ENCODE measurements at regions not wholly inside any gene's neighbourhood (a gene's known extent, or its start where the extent isn't known, plus 50 kb on each side); places are given as distances from the start of the nearest gene placed in this dataset.
"Not testable (repeated sequence)": the region's sequence is repeated elsewhere in the genome, so short reads cannot be mapped to it uniquely, and the experiment has no call there.

DNA sequence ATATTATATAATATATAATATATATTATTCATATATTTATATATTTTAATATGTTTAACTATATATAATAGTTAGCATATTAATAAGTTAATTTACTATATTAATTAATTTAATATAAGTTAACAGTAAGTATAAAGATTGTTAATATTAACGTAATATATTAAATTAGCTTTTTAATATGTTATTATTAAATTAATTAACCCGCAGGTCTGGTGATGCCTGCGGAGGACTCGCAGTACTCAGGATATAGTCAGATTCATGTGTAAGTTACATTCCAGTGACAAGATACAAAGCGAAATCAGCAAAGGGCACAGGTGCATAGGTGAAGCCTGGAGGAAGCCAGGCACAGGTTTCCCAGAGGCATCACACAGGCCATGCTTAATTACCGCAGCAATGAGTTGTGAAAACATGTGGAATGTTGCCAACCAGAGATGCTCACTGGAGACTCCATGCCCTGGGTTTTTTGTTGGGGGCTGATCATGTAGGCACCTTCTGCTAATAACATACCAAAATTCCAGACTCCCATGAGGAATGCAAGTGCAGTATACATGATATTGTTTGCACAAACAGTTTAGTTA is 130.4 kb upstream of the MPHOSPH6 start:
- Mint-ChIP-seq H3K9me3 (no peaks in the 10 kb centered on the region), H3K4me1 (ENCODE audit: low read depth) (no peaks in the 10 kb centered on the region), H3K27me3 (ENCODE audit: low read depth) (peaks cover 7% of the 10 kb centered on the region), H3K4me3 (no peak overlapping the region), H3K36me3 (ENCODE audit: insufficient read depth) (no peaks in the 10 kb centered on the region)
- ATAC-seq (no peak), DNase-seq (no peak)

DNA sequence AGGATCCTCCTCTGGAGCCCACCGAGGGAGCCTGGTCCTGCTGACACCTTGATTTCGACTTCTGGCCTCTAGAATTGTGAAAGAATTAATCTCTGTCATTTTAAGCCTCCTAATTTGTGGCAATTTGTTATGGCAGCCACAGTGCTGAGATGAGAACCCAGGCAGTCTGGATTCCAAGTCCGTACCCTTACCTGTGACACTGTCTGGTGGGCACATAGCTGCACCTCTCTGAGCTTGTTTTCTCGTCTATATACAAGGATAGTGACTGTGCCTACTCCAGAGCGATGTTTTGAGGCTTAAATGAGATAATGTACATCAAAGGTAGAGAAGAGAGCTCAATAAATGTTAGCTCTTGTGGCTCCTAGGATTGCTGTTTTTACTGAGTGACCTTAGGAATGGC is 128.4 kb upstream of the MPHOSPH6 start:
- Mint-ChIP-seq H3K4me3 (no peak overlapping the region), H3K36me3 (ENCODE audit: insufficient read depth) (no peaks in the 10 kb centered on the region), H3K27me3 (ENCODE audit: low read depth) (peaks cover 10% of the 10 kb centered on the region), H3K4me1 (ENCODE audit: low read depth) (no peaks in the 10 kb centered on the region), H3K9me3 (no peaks in the 10 kb centered on the region)
- no peak for DNase-seq
- ATAC-seq = no peak

DNA sequence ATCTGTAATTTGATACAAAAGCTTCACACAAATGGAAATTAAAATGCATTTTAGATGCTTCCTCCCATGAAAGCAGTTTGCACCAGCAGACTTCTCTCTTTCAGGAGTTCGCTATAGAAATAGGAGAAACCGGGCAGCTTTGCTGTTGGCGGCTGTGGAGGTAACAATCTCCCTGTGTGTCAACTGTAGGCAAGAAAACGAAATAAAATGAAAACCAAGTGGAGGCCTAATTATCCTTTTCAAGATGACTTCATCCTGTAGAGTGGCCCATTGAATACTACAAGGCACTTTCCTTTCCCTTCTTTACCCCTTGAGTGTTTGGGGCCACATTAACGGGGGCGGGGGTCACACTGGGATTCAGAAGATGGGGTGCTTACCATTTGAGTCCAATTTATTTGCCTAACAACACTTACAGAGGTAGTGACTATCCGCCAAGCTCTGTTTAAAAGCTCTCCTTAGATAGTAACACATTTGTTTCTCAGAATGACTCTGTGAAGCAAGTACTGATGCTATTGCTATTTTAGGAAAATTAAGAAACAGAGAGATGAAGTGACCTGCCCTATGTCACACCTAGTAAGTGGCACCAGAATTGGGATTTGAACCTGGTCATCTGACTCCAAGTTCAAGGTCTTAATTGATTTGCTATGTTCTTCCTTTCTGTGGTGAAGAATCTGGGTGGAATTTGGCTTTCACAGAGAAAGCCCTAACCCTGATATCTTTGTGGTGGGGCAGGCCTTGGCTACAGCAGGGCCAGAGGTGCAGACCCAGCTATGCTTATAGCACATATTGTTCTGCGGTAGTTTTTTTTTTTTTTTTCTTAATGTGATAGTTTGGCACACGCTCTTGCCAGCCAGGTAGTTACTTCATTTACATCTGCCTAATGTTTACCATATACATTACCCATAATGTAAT is 125.5 kb upstream of the MPHOSPH6 start:
- no peak for ATAC-seq
- Mint-ChIP-seq H3K27me3 (ENCODE audit: low read depth) (peaks cover 10% of the 10 kb centered on the region), H3K36me3 (ENCODE audit: insufficient read depth) (no peaks in the 10 kb centered on the region), H3K9me3 (no peaks in the 10 kb centered on the region), H3K4me3 (no peak overlapping the region), H3K4me1 (ENCODE audit: low read depth) (no peaks in the 10 kb centered on the region)
- no peak for DNase-seq

DNA sequence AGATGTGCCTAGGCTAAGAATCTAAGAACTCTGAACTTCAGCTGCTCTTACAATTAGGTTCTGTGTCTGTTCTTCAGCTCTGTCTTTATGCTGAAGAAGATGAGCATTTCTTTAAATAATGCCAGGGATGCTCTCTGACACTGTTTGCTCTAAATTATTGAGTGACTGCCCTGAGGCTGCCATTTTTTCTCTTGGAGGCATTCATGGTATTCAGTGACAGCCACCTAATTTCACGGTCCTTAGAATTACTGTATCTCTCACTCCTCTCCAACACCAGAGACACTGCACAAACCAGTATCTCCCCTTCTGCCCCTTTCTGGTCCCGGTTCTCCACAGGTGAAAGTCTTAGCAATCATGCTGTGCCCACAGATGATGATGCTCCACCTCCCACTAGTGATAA is 123.6 kb upstream of the MPHOSPH6 start:
- H3K36me3 Mint-ChIP-seq (ENCODE audit: insufficient read depth) = no peaks in the 10 kb centered on the region
- H3K4me1 Mint-ChIP-seq (ENCODE audit: low read depth) = no peaks in the 10 kb centered on the region
- H3K9me3 Mint-ChIP-seq = no peaks in the 10 kb centered on the region
- ATAC-seq (no peak), DNase-seq (no peak)
- H3K4me3 Mint-ChIP-seq = no peak overlapping the region
- peaks cover 10% of the 10 kb centered on the region for H3K27me3 Mint-ChIP-seq (ENCODE audit: low read depth)

DNA sequence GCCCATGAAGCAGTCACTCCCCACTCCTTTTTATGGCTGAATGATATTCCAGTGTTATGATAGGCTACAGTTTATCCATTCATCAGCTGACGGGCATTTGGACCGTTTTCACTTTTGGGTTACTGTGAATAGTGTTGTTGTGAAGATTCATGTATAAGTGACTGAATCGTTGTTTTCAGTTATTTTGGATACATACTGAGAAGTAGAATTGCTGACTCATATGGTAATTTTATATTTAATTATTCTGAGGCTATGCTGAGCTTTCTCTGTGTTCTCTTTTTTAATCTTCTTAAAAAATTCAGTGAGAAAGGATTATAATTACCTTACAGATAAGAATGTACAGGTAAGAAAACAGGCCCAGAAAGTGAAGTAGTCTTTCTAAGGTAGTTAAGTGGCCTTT is 117.9 kb upstream of the MPHOSPH6 start:
- no peaks in the 10 kb centered on the region for H3K4me1 Mint-ChIP-seq (ENCODE audit: low read depth)
- peaks cover 2% of the 10 kb centered on the region for H3K27me3 Mint-ChIP-seq (ENCODE audit: low read depth)
- H3K4me3 Mint-ChIP-seq = no peak overlapping the region
- no peak for ATAC-seq
- DNase-seq = no peak
- no peaks in the 10 kb centered on the region for H3K9me3 Mint-ChIP-seq
- no peaks in the 10 kb centered on the region for H3K36me3 Mint-ChIP-seq (ENCODE audit: insufficient read depth)

DNA sequence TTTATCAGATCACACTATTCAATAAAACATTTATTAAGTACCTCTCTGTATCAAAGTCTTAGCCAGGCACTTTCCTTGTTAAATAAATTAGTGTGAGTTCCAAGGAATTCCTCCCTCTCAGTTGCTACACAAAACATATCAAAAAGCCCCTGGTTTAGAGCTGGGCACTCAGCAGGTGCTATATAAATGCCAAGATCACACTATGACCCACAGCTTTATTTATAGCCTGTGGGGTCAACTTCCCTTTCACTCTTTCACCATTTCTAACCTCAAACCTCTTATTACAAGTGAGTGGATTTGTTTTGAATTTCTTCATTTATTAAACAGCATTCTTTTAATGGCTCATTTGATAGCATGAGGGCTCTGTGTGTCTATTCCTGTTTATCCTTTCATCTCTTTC is 112.6 kb upstream of the MPHOSPH6 start:
- no peaks in the 10 kb centered on the region for H3K4me1 Mint-ChIP-seq (ENCODE audit: low read depth)
- H3K36me3 Mint-ChIP-seq (ENCODE audit: insufficient read depth) = no peaks in the 10 kb centered on the region
- H3K9me3 Mint-ChIP-seq = no peaks in the 10 kb centered on the region
- ATAC-seq (no peak), DNase-seq (no peak)
- H3K27me3 Mint-ChIP-seq (ENCODE audit: low read depth) = peaks cover 4% of the 10 kb centered on the region
- no peak overlapping the region for H3K4me3 Mint-ChIP-seq

DNA sequence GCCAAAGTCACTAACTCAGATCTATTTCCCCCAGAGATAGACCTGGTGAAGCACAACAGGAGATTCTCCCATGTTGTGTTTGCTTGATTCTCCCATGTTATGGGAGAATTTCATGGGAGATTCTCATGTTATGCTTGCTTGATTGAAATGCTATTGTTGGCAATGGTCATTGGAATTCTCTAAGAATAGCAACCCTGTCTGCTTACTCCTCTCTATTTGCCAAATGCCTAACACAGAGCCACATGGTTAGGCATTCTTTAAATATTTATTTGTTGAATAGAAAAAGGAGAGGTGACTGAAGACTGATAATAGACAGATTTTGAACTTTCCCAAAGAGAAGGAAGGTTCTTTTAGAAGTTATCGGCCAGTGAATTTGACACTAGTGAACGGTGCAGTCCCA is 111.5 kb upstream of the MPHOSPH6 start:
- peaks cover 4% of the 10 kb centered on the region for H3K27me3 Mint-ChIP-seq (ENCODE audit: low read depth)
- H3K9me3 Mint-ChIP-seq = no peaks in the 10 kb centered on the region
- no peak for DNase-seq
- no peaks in the 10 kb centered on the region for H3K4me1 Mint-ChIP-seq (ENCODE audit: low read depth)
- no peak overlapping the region for H3K4me3 Mint-ChIP-seq
- H3K36me3 Mint-ChIP-seq (ENCODE audit: insufficient read depth) = no peaks in the 10 kb centered on the region
- ATAC-seq = no peak

DNA sequence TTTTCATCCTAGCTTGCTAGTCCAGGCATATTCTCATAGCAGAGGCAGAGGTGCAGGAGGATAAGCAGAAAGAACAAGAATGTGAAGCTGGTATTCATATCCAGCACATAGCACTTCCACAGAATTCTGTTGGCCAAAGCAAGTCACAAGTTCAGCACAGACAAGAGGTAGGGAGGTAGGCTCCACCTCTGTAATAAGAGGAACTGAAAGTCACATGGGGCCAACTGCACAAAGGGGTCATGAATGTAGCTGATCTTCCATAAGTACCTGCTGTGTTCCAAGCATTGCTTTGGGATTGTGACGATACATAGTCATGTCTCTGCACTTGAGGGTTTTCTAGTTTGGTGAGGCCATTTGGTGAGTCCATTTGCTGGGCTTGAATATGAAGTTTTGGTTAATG is 110.8 kb upstream of the MPHOSPH6 start:
- peaks cover 4% of the 10 kb centered on the region for H3K27me3 Mint-ChIP-seq (ENCODE audit: low read depth)
- ATAC-seq (no peak), DNase-seq (no peak)
- no peaks in the 10 kb centered on the region for H3K9me3 Mint-ChIP-seq
- no peaks in the 10 kb centered on the region for H3K36me3 Mint-ChIP-seq (ENCODE audit: insufficient read depth)
- no peak overlapping the region for H3K4me3 Mint-ChIP-seq
- no peaks in the 10 kb centered on the region for H3K4me1 Mint-ChIP-seq (ENCODE audit: low read depth)

DNA sequence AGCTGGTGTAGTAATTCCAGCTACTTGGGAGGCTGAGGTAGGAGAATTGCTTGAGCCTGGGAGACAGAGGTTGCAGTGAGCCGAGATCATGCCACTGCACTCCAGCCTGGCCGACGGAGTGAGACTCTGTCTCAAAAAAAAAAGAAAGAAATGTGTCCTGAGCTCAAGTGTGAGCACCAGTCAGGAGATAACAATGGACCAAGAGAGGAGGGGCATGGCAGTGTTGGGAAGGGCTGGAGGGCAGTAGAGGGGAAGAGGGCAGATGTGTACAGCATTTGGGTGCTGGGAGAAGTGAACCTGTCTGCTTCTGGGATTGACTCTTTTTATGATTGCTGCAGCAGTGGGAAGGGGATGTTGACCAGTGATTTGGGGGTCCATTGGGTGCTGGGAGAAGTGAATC is 105.3 kb upstream of the MPHOSPH6 start:
- not testable (repeated sequence) for ATAC-seq; H3K4me1 Mint-ChIP-seq (ENCODE audit: low read depth); H3K36me3 Mint-ChIP-seq (ENCODE audit: insufficient read depth); H3K4me3 Mint-ChIP-seq; DNase-seq; H3K9me3 Mint-ChIP-seq
- H3K27me3 Mint-ChIP-seq (ENCODE audit: low read depth) = peaks cover 16% of the 10 kb centered on the region

DNA sequence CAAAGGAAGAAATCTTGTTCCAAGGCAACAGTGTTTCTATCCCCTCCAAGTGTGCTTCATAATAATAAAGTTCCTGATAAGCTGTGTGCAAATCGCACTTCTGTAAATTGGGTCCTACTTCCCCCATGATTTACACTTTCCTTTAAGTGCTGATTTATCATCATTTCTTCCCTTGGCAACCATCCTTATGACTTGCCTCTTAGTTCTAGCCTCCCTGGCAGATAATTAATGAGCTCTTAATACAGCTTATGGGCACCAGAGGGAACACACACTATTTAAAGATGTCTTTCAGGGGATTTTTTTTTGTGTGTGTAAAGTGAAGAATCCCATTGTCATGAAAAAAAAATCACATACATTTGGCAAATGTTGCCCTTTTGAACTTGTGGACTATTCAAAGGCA is 101.6 kb upstream of the MPHOSPH6 start:
- no peaks in the 10 kb centered on the region for H3K4me1 Mint-ChIP-seq (ENCODE audit: low read depth)
- no peaks in the 10 kb centered on the region for H3K9me3 Mint-ChIP-seq
- no peaks in the 10 kb centered on the region for H3K36me3 Mint-ChIP-seq (ENCODE audit: insufficient read depth)
- no peak overlapping the region for H3K4me3 Mint-ChIP-seq
- peaks cover 26% of the 10 kb centered on the region for H3K27me3 Mint-ChIP-seq (ENCODE audit: low read depth)
- ATAC-seq (no peak), DNase-seq (no peak)

DNA sequence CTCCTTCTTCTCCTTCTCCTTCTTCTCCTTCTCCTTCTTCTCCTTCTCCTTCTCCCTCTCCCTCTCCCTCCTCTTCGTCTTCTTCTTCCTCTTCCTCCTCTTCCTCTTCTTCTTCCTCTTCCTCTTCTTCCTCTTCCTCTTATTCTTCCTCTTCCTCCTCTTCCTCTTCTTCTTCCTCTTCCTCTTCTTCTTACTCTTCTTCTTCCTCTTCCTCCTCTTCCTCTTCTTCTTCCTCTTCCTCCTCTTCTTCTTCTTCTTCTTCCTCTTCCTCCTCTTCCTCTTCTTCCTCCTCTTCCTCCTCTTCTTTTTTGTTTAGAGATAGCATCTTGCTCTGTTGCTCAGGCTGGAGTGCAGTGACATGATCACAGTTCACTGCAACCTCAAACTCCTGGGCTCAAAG is 97.7 kb upstream of the MPHOSPH6 start:
- peaks cover 40% of the 10 kb centered on the region for H3K27me3 Mint-ChIP-seq (ENCODE audit: low read depth)
- H3K36me3 Mint-ChIP-seq (ENCODE audit: insufficient read depth); H3K9me3 Mint-ChIP-seq; H3K4me1 Mint-ChIP-seq (ENCODE audit: low read depth); H3K4me3 Mint-ChIP-seq; ATAC-seq; DNase-seq: not testable (repeated sequence)

DNA sequence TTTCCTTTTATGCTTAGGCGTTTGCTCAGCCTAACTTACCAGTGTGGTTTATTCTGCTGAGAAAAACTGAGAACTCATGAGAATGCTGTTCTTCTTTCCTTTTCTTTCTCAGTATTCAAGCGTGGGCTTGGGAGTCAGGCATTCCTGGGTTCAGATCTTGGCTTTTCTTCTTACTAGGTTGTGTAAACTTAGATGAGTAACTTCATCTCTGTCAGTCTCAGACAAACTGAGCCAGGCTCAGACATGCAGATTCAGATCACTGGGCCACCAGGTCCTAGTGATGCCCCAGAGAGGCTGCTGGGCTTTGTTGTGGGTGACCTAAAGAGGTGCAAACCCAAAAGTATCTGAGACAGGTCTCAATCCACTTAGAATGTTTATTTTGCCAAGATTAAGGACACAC is 95.8 kb upstream of the MPHOSPH6 start:
- peaks cover 28% of the 10 kb centered on the region for H3K27me3 Mint-ChIP-seq (ENCODE audit: low read depth)
- no peaks in the 10 kb centered on the region for H3K9me3 Mint-ChIP-seq
- H3K36me3 Mint-ChIP-seq (ENCODE audit: insufficient read depth) = no peaks in the 10 kb centered on the region
- H3K4me3 Mint-ChIP-seq = no peak overlapping the region
- H3K4me1 Mint-ChIP-seq (ENCODE audit: low read depth) = no peaks in the 10 kb centered on the region
- ATAC-seq = no peak
- no peak for DNase-seq

DNA sequence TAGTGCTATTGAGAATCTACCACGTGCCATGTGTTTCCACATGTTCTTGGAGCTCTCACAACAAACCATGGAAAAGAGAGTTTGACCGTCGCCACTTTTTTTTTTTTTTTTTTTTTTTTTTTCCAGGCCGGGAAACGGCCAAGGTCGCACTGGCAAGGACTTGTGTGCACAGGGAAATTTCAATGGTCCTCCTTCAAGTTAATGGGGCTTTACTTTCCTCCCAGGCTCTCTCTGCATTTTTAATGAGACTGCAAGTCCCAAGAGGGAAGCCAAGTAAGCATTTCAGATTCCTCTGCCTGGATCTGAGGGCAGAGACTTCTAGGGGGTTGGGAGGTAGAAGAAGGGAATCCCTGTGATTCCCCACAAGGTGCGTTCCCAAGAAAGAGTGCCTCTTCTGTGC is 94.7 kb upstream of the MPHOSPH6 start:
- H3K27me3 Mint-ChIP-seq (ENCODE audit: low read depth) = peaks cover 18% of the 10 kb centered on the region
- H3K36me3 Mint-ChIP-seq (ENCODE audit: insufficient read depth) = no peaks in the 10 kb centered on the region
- no peak overlapping the region for H3K4me3 Mint-ChIP-seq
- H3K4me1 Mint-ChIP-seq (ENCODE audit: low read depth) = no peaks in the 10 kb centered on the region
- DNase-seq (no peak), ATAC-seq (no peak)
- no peaks in the 10 kb centered on the region for H3K9me3 Mint-ChIP-seq

DNA sequence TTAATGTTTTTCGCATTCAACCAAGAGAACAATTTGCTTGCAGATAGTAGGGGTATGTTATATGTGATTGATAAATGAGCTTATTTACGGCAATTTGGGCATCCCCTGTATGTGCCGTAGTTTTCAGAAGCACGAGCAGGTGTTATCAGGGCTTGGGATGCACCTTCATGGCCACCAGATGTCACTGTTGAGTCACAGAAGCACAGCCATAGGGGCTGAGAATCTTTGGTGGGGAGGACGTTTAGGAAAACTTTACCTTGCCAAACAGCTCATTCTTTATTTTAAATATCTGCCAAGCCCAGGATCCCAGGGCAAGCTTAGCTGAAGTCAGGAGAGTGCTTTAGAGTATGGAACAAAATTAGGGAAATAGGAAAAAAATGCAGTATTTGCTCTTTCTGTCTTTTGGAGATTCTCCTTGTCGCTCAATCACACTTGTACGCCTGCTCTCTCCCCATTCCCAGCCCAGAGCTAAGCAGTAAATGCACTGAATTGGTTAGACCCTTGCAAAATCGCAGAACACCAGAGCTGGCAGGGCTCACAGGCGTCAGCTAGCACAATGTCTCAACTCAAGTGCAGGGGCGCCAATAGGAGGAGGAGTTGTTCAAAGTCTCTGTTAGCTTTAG is 93.6 kb upstream of the MPHOSPH6 start:
- Mint-ChIP-seq H3K4me1 (ENCODE audit: low read depth) (no peaks in the 10 kb centered on the region), H3K9me3 (no peaks in the 10 kb centered on the region), H3K4me3 (no peak overlapping the region), H3K27me3 (ENCODE audit: low read depth) (peaks cover 14% of the 10 kb centered on the region), H3K36me3 (ENCODE audit: insufficient read depth) (no peaks in the 10 kb centered on the region)
- ATAC-seq = peak; percentile 78 to 80
- DNase-seq = peak; percentile 34

DNA sequence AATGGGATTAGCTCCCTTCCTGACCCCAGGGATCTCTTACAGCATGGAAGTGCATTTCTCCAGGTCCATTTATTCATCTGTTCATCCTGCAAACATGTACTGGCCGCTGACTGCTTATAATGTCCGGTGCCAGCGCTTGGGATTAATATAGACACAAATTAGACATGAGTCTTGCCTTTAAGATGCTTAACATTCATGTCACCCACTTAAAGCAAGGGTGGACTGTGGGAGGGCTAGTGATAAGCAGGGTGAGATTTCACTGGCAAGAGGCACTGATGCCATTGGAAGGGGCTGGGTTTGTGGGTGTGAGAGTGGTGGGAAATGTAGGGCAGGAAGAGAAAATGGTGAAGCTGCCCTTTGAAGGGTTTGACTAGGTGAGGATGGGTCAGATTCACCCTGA is 92.2 kb upstream of the MPHOSPH6 start:
- Mint-ChIP-seq H3K9me3 (no peaks in the 10 kb centered on the region), H3K4me3 (no peak overlapping the region), H3K36me3 (ENCODE audit: insufficient read depth) (no peaks in the 10 kb centered on the region), H3K4me1 (ENCODE audit: low read depth) (no peaks in the 10 kb centered on the region), H3K27me3 (ENCODE audit: low read depth) (peaks cover 14% of the 10 kb centered on the region)
- DNase-seq (no peak), ATAC-seq (no peak)

All from activated T-cell treated with anti-CD3 and anti-CD28 coated beads, Interleukin-2, amount 50 U/mL, for 4 hours (primary cell).